HEK293 (cell line): ENCODE measurements at regions not wholly inside any gene's neighbourhood (a gene's known extent, or its start where the extent isn't known, plus 50 kb on each side); places are given as distances from the start of the nearest gene placed in this dataset.

Experiments used
- CTCF ChIA-PET: fragments of 350-600 bp; formaldehyde crosslinking; extraction: SDS; loops from one replicate; lab custom pipeline; 2021; ENCODE audit warnings: antibody characterized with exemption; lab: Yijun Ruan, JAX
- POLR2A ChIA-PET: fragments of 300-600 bp; formaldehyde crosslinking; extraction: SDS; loops from one replicate; lab custom pipeline; 2020; ENCODE audit warnings: antibody characterized with exemption, inconsistent platforms; lab: Yijun Ruan, JAX
- H3K27ac ChIP-seq: fragments of 200-500 bp; sonication (Bioruptor generic); 2 replicates; pipeline ENCODE4 v1.5.1; 2014; ENCODE audit warnings: low read depth, low read length, control low read depth, inconsistent platforms; ENCODE audit errors: extremely low read depth
- H3K36me3 ChIP-seq, 2 experiments: fragments of 200-500 bp in 1 of 2; sonication (Bioruptor generic) in 1 of 2; 1 replicate in 1 of 2; 2 replicates in 1 of 2; pipeline ENCODE4 v1.5.1; 2014 to 2017; ENCODE audit warnings: inconsistent platforms in 2 of 2, low read length in 2 of 2; ENCODE audit not compliant: control insufficient read depth in 2 of 2, insufficient read depth in 1 of 2
- H3K4me1 ChIP-seq: fragments of 200-500 bp; sonication (Bioruptor generic); 2 replicates; pipeline ENCODE4 v1.5.1; 2014; ENCODE audit warnings: mild to moderate bottlenecking, low read length, inconsistent platforms; ENCODE audit not compliant: control insufficient read depth, insufficient read depth
- H3K4me3 ChIP-seq: 2 replicates; pipeline ENCODE4 v1.5.1; 2011; ENCODE audit warnings: low read depth, mild to moderate bottlenecking, control low read depth, low read length, moderate library complexity
- H3K9me3 ChIP-seq: fragments of 200-500 bp; sonication (Bioruptor generic); 2 replicates; pipeline ENCODE4 v1.5.1; 2014; ENCODE audit warnings: low read depth, low read length, inconsistent platforms; ENCODE audit not compliant: control insufficient read depth, insufficient read depth
- KLF1 ChIP-seq: fragments of 450-650 bp; formaldehyde crosslinking; IDR thresholded peaks from 2 replicates; pipeline ENCODE4 v1.5.1; 2016; ENCODE audit warnings: missing biosample characterization, missing genetic modification characterization
- REPIN1 ChIP-seq: fragments of 450-650 bp; formaldehyde crosslinking; IDR thresholded peaks from 2 replicates; pipeline ENCODE4 v1.5.1; 2017; ENCODE audit warnings: missing biosample characterization, missing genetic modification characterization, low read depth
- SALL2 ChIP-seq: fragments of 450-650 bp; formaldehyde crosslinking; IDR thresholded peaks from 2 replicates; pipeline ENCODE4 v1.5.0; 2017; ENCODE audit warnings: missing biosample characterization, mild to moderate bottlenecking, missing genetic modification characterization, borderline replicate concordance
- SP2 ChIP-seq: fragments of 450-650 bp; formaldehyde crosslinking; IDR thresholded peaks from 2 replicates; pipeline ENCODE4 v1.5.1; 2016; ENCODE audit warnings: missing biosample characterization, missing genetic modification characterization
- ZBTB21 ChIP-seq: fragments of 450-650 bp; formaldehyde crosslinking; IDR thresholded peaks from 2 replicates; pipeline ENCODE4 v1.5.1; 2017; ENCODE audit warnings: missing biosample characterization, missing genetic modification characterization
- ZBTB6 ChIP-seq: fragments of 450-650 bp; formaldehyde crosslinking; IDR thresholded peaks from 2 replicates; pipeline ENCODE4 v1.5.1; 2017; ENCODE audit warnings: missing biosample characterization, missing genetic modification characterization
- ZBTB8A ChIP-seq: fragments of 450-650 bp; formaldehyde crosslinking; IDR thresholded peaks from 2 replicates; pipeline ENCODE4 v1.5.1; 2016; ENCODE audit warnings: missing biosample characterization, missing genetic modification characterization
- ZFHX2 ChIP-seq: fragments of 450-650 bp; formaldehyde crosslinking; conservative IDR thresholded peaks from 2 replicates; pipeline ENCODE4 v1.5.1; 2016; ENCODE audit warnings: missing biosample characterization, missing genetic modification characterization
- ZFP37 ChIP-seq: fragments of 450-650 bp; formaldehyde crosslinking; IDR thresholded peaks from 2 replicates; pipeline ENCODE4 v1.5.1; 2016; ENCODE audit warnings: missing biosample characterization, missing genetic modification characterization
- ZNF184 ChIP-seq: fragments of 450-650 bp; IDR thresholded peaks from 2 replicates; pipeline ENCODE4 v1.5.1; 2018; ENCODE audit warnings: missing biosample characterization, mild to moderate bottlenecking, missing genetic modification characterization
- ZNF248 ChIP-seq: fragments of 450-650 bp; formaldehyde crosslinking; IDR thresholded peaks from 2 replicates; pipeline ENCODE4 v1.5.1; 2017; ENCODE audit warnings: missing biosample characterization, missing genetic modification characterization
- ZNF324 ChIP-seq: fragments of 450-650 bp; formaldehyde crosslinking; IDR thresholded peaks from 2 replicates; pipeline ENCODE4 v1.5.1; 2016; ENCODE audit warnings: missing biosample characterization, missing genetic modification characterization
- ZNF514 ChIP-seq: fragments of 450-650 bp; formaldehyde crosslinking; IDR thresholded peaks from 2 replicates; pipeline ENCODE4 v1.5.1; 2016; ENCODE audit warnings: missing biosample characterization, missing genetic modification characterization
- ZNF585B ChIP-seq: fragments of 450-650 bp; formaldehyde crosslinking; IDR thresholded peaks from 2 replicates; pipeline ENCODE4 v1.5.1; 2016; ENCODE audit warnings: missing biosample characterization, missing genetic modification characterization
- ZNF626 ChIP-seq: fragments of 450-650 bp; sonication (Bioruptor Pico); formaldehyde crosslinking; IDR thresholded peaks from 2 replicates; pipeline ENCODE4 v1.5.1; 2018; ENCODE audit warnings: missing biosample characterization, missing genetic modification characterization, inconsistent platforms
- ZNF664 ChIP-seq: fragments of 450-650 bp; formaldehyde crosslinking; IDR thresholded peaks from 2 replicates; pipeline ENCODE4 v1.5.1; 2016; ENCODE audit warnings: missing biosample characterization, missing genetic modification characterization
- ZNF677 ChIP-seq: fragments of 450-650 bp; IDR thresholded peaks from 2 replicates; pipeline ENCODE4 v1.5.0; 2018; ENCODE audit warnings: missing biosample characterization, mild to moderate bottlenecking, missing genetic modification characterization, moderate library complexity
- ZNF701 ChIP-seq: fragments of 450-650 bp; formaldehyde crosslinking; IDR thresholded peaks from 2 replicates; pipeline ENCODE4 v1.5.1; 2016; ENCODE audit warnings: missing biosample characterization, missing genetic modification characterization
- ZNF785 ChIP-seq: fragments of 450-650 bp; formaldehyde crosslinking; IDR thresholded peaks from 2 replicates; pipeline ENCODE4 v1.5.1; 2016; ENCODE audit warnings: missing biosample characterization, missing genetic modification characterization
- ZNF791 ChIP-seq: fragments of 450-650 bp; formaldehyde crosslinking; IDR thresholded peaks from 2 replicates; pipeline ENCODE4 v1.5.1; 2016; ENCODE audit warnings: missing biosample characterization, missing genetic modification characterization
- ZSCAN5A ChIP-seq: fragments of 450-650 bp; formaldehyde crosslinking; IDR thresholded peaks from 2 replicates; pipeline ENCODE4 v1.5.1; 2016; ENCODE audit warnings: missing biosample characterization, missing genetic modification characterization

GRCh38 chr4:82034878-82035277 lies 338.9 kb downstream of the HNRNPD start:
- Histone ChIP-seq H3K4me3 (no peak overlapping the region), H3K4me1 (no peaks in the 10 kb centered on the region), H3K27ac (no peak overlapping the region), H3K36me3 (no peaks in the 10 kb centered on the region), H3K9me3 (no peaks in the 10 kb centered on the region)
- CTCF ChIA-PET, result no interaction called here
- POLR2A ChIA-PET, result no interaction called here
- no peak for TF ChIP-seq ZNF248 (tag by site-specific recombination)
- TF ChIP-seq, all 188 proteins: peak for 0

GRCh38 chr4:82033862-82034261 lies 339.9 kb downstream of the HNRNPD start:
- H3K27ac ChIP-seq, result no peak overlapping the region
- CTCF ChIA-PET, result interaction anchor here (0.7 kb wide), 1 partner anchor 11 kb away, joined by 3 read pairs; no protein-coding TSS in a partner anchor
- H3K4me1 ChIP-seq, result no peaks in the 10 kb centered on the region
- POLR2A ChIA-PET, result no interaction called here
- no peak overlapping the region for H3K4me3 ChIP-seq
- H3K36me3 ChIP-seq, result no peaks in the 10 kb centered on the region
- TF ChIP-seq ZNF626 (tag by site-specific recombination) (no peak), ZNF677 (tag by site-specific recombination) (no peak), SALL2 (tag by site-specific recombination) (no peak), ZSCAN5A (no peak), ZNF184 (tag by site-specific recombination) (no peak), ZNF585B (tag by site-specific recombination) (no peak), ZNF701 (tag by site-specific recombination) (no peak), REPIN1 (tag by site-specific recombination) (no peak), ZNF514 (tag by site-specific recombination) (no peak), ZBTB6 (no peak), ZNF664 (tag by site-specific recombination) (no peak), ZNF791 (no peak), KLF1 (tag by site-specific recombination) (no peak)
- H3K9me3 ChIP-seq, result no peaks in the 10 kb centered on the region

- no peaks in the 10 kb centered on the region for H3K4me1 ChIP-seq
- ChIA-PET CTCF (no interaction called here), POLR2A (no interaction called here)
- no peak overlapping the region for H3K27ac ChIP-seq
- TF ChIP-seq ZNF785, result no peak
- TF ChIP-seq ZBTB8A (tag by site-specific recombination), result no peak
- no peak for TF ChIP-seq SP2 (tag by site-specific recombination)
- TF ChIP-seq ZNF324 (tag by site-specific recombination), result no peak
- TF ChIP-seq ZNF184 (tag by site-specific recombination), result no peak
- no peak for TF ChIP-seq ZFHX2 (tag by site-specific recombination)
- TF ChIP-seq ZBTB21 (tag by site-specific recombination), result no peak
- no peak for TF ChIP-seq ZFP37 (tag by site-specific recombination)
- H3K9me3 ChIP-seq, result no peaks in the 10 kb centered on the region
- H3K36me3 ChIP-seq, result no peaks in the 10 kb centered on the region
- H3K4me3 ChIP-seq, result no peak overlapping the region
Observed at GRCh38 chr4:82031376-82031927, 342.3 kb downstream of the HNRNPD start.
